ENCODE measurements at regions not wholly inside any gene's neighbourhood (a gene's known extent, or its start where the extent isn't known, plus 50 kb on each side); places are given as distances from the start of the nearest gene placed in this dataset.
"Not testable (repeated sequence)": the region's sequence is repeated elsewhere in the genome, so short reads cannot be mapped to it uniquely, and the experiment has no call there.

DNA sequence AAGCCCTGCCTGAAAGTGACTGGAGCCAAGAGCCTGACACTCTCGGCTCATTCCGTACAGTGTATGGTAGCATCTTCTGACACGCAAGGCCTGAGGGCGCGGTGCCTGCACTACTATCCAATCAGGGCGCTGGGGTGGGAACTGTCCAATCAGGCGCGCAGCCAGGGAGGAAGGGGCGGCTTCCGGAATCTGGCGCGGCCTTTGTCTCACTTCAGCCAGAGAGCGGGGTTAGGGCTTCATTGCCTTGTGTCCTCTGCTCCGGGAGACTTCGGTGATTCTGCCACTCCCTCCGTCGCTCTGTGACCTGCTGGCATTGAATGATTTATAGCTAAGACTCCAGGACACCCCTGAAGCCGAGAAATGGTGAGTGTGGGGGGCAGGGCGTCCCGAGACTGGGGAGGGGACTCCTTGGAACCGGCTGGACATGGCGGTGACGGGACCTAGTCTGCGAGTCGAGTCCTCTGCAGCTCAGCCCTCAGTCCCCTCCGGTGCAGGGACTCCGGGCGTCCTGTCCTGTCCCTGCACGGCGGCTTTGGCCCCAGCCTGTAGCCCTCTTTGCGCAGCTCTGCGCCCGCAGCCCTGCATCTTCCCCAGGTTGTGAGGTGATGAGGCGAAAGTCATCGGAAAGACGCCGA, 183.4 kb downstream of the LIPI start:
- not testable (repeated sequence) for H3K36me3 ChIP-seq (ENCODE audit: control insufficient read depth, insufficient read depth, low read length); H3K4me1 ChIP-seq (ENCODE audit: control insufficient read depth, insufficient read depth, low read length); H3K27me3 ChIP-seq (ENCODE audit: control insufficient read depth, insufficient read depth, low read length); H3K27ac ChIP-seq (ENCODE audit: low read depth, low read length); H3K9me3 ChIP-seq (ENCODE audit: control insufficient read depth, insufficient read depth, low read length)
- under 1% methylated on average over 24 of the region's 37 CpGs for WGBS (ENCODE audit: insufficient coverage)
- DNase-seq (ENCODE audit: low read depth in 4 of 6, low spot score in 6 of 6): peak; percentile 58 to 98 (median 82)
- H3K4me3 ChIP-seq (ENCODE audit: low read depth, low read length): peak overlapping the region; percentile 46

- not testable (repeated sequence) for H3K9me3 ChIP-seq (ENCODE audit: control insufficient read depth, insufficient read depth, low read length); H3K27me3 ChIP-seq (ENCODE audit: control insufficient read depth, insufficient read depth, low read length); DNase-seq (ENCODE audit: low read depth in 4 of 6, low spot score in 6 of 6); H3K27ac ChIP-seq (ENCODE audit: low read depth, low read length); H3K4me1 ChIP-seq (ENCODE audit: control insufficient read depth, insufficient read depth, low read length); H3K36me3 ChIP-seq (ENCODE audit: control insufficient read depth, insufficient read depth, low read length); H3K4me3 ChIP-seq (ENCODE audit: low read depth, low read length)
- 83% methylated on average over 1 of the region's 2 CpGs for WGBS (ENCODE audit: insufficient coverage)
Measured at GRCh38 chr21:14020108-14020507, 190.6 kb downstream of the LIPI start.

DNA sequence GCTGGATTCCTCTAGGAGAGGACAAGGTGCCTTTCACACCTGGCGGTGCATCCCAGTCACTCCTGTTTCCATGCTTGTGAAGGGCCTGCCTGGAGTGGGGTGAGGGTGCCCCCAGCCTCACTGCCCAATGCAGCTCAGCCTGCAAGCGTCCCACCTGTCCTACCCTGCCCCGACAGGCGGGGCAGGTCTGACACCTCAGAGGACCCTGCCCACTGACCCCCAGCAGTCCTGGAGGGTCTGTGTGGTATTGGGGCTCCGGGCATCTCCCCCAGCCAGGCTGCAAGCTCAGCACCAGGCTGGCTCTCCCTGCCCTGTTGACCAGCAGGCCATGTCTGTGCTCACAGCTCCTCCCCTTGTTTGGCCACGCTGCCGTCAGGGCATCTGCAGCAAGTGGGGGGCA, 194.9 kb downstream of the LIPI start:
- not testable (repeated sequence) for H3K27me3 ChIP-seq (ENCODE audit: control insufficient read depth, insufficient read depth, low read length); H3K4me1 ChIP-seq (ENCODE audit: control insufficient read depth, insufficient read depth, low read length); H3K36me3 ChIP-seq (ENCODE audit: control insufficient read depth, insufficient read depth, low read length); H3K9me3 ChIP-seq (ENCODE audit: control insufficient read depth, insufficient read depth, low read length); H3K27ac ChIP-seq (ENCODE audit: low read depth, low read length); DNase-seq (ENCODE audit: low read depth in 4 of 6, low spot score in 6 of 6); H3K4me3 ChIP-seq (ENCODE audit: low read depth, low read length)
- whole genome bisulfite sequencing (ENCODE audit: insufficient coverage): 82% methylated on average over 3 of the region's 7 CpGs

- not testable (repeated sequence) for DNase-seq (ENCODE audit: low read depth in 4 of 6, low spot score in 6 of 6); H3K27ac ChIP-seq (ENCODE audit: low read depth, low read length); H3K4me1 ChIP-seq (ENCODE audit: control insufficient read depth, insufficient read depth, low read length); H3K4me3 ChIP-seq (ENCODE audit: low read depth, low read length); H3K36me3 ChIP-seq (ENCODE audit: control insufficient read depth, insufficient read depth, low read length); H3K27me3 ChIP-seq (ENCODE audit: control insufficient read depth, insufficient read depth, low read length); H3K9me3 ChIP-seq (ENCODE audit: control insufficient read depth, insufficient read depth, low read length)
- WGBS (ENCODE audit: insufficient coverage): 79% methylated on average over 14 of the region's 18 CpGs
Measured at GRCh38 chr21:14013623-14014498, 196.9 kb downstream of the LIPI start.

DNA sequence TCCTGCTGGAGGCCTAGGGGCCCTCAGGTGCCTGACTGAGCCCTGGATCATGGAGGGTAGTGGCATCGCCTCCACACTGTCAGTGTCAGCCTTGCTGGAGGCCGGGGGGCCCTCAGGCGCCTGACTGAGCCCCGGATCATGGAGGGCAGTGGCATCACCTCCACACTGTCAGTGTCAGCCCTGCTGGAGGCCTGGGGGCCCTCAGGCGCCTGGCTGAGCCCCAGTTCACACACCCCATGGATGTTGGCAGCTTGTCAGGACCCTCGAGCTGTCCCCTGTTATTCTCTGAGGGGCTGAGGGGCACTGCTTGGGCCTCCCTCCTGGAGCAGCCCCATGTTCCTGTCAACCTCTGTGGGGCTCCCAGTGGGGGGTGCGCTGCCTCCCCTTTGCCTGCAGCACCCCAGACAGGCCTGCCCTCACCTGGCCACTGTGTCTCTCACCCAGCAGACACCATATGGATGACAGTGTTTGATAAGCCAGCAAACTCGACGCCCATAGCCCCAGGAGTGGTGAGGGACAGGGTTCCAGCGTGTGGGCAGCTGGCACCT, 197.6 kb downstream of the LIPI start:
- H3K9me3 ChIP-seq (ENCODE audit: control insufficient read depth, insufficient read depth, low read length): no peaks in the 10 kb centered on the region
- WGBS (ENCODE audit: insufficient coverage): 75% methylated on average over 9 of the region's 10 CpGs
- no peak overlapping the region for H3K4me3 ChIP-seq (ENCODE audit: low read depth, low read length)
- no peaks in the 10 kb centered on the region for H3K27me3 ChIP-seq (ENCODE audit: control insufficient read depth, insufficient read depth, low read length)
- no peak overlapping the region for H3K27ac ChIP-seq (ENCODE audit: low read depth, low read length)
- H3K4me1 ChIP-seq (ENCODE audit: control insufficient read depth, insufficient read depth, low read length): no peaks in the 10 kb centered on the region
- H3K36me3 ChIP-seq (ENCODE audit: control insufficient read depth, insufficient read depth, low read length): no peaks in the 10 kb centered on the region
- no peak for DNase-seq (ENCODE audit: low read depth in 4 of 6, low spot score in 6 of 6)

- WGBS (ENCODE audit: insufficient coverage): 82% methylated on average over 3 of the region's 9 CpGs
Measured at GRCh38 chr21:14012409-14012808, 198.3 kb downstream of the LIPI start.

GRCh38 chr21:14011751-14012150, 199.0 kb downstream of the LIPI start:
- H3K4me3 ChIP-seq (ENCODE audit: low read depth, low read length); H3K4me1 ChIP-seq (ENCODE audit: control insufficient read depth, insufficient read depth, low read length); DNase-seq (ENCODE audit: low read depth in 4 of 6, low spot score in 6 of 6): not testable (repeated sequence)

More at GRCh38 chr21:14012409-14012808, 198.3 kb downstream of the LIPI start:
- no peak for DNase-seq (ENCODE audit: low read depth in 4 of 6, low spot score in 6 of 6)
- H3K27ac ChIP-seq (ENCODE audit: low read depth, low read length): no peak overlapping the region
- no peaks in the 10 kb centered on the region for H3K36me3 ChIP-seq (ENCODE audit: control insufficient read depth, insufficient read depth, low read length)
- H3K4me1 ChIP-seq (ENCODE audit: control insufficient read depth, insufficient read depth, low read length): no peaks in the 10 kb centered on the region
- no peaks in the 10 kb centered on the region for H3K27me3 ChIP-seq (ENCODE audit: control insufficient read depth, insufficient read depth, low read length)
- no peak overlapping the region for H3K4me3 ChIP-seq (ENCODE audit: low read depth, low read length)
- H3K9me3 ChIP-seq (ENCODE audit: control insufficient read depth, insufficient read depth, low read length): no peaks in the 10 kb centered on the region

GRCh38 chr21:14011149-14011548, 199.6 kb downstream of the LIPI start:
- 85% methylated on average over 20 of the region's 24 CpGs for WGBS (ENCODE audit: insufficient coverage)

More at GRCh38 chr21:14011751-14012150, 199.0 kb downstream of the LIPI start:
- WGBS (ENCODE audit: insufficient coverage): 88% methylated on average over 16 of the region's 17 CpGs
- H3K9me3 ChIP-seq (ENCODE audit: control insufficient read depth, insufficient read depth, low read length); H3K27ac ChIP-seq (ENCODE audit: low read depth, low read length); H3K27me3 ChIP-seq (ENCODE audit: control insufficient read depth, insufficient read depth, low read length); H3K36me3 ChIP-seq (ENCODE audit: control insufficient read depth, insufficient read depth, low read length): not testable (repeated sequence)

GRCh38 chr21:14010729-14011128, 200.0 kb downstream of the LIPI start:
- no peak overlapping the region for H3K4me3 ChIP-seq (ENCODE audit: low read depth, low read length)
- no peak for DNase-seq (ENCODE audit: low read depth in 4 of 6, low spot score in 6 of 6)
- no peaks in the 10 kb centered on the region for H3K9me3 ChIP-seq (ENCODE audit: control insufficient read depth, insufficient read depth, low read length)
- no peaks in the 10 kb centered on the region for H3K36me3 ChIP-seq (ENCODE audit: control insufficient read depth, insufficient read depth, low read length)
- no peaks in the 10 kb centered on the region for H3K27me3 ChIP-seq (ENCODE audit: control insufficient read depth, insufficient read depth, low read length)
- no peaks in the 10 kb centered on the region for H3K4me1 ChIP-seq (ENCODE audit: control insufficient read depth, insufficient read depth, low read length)
- no peak overlapping the region for H3K27ac ChIP-seq (ENCODE audit: low read depth, low read length)
- WGBS (ENCODE audit: insufficient coverage): 96% methylated on average over 7 of the region's 8 CpGs

More at GRCh38 chr21:14011149-14011548, 199.6 kb downstream of the LIPI start:
- H3K4me1 ChIP-seq (ENCODE audit: control insufficient read depth, insufficient read depth, low read length); H3K4me3 ChIP-seq (ENCODE audit: low read depth, low read length); H3K36me3 ChIP-seq (ENCODE audit: control insufficient read depth, insufficient read depth, low read length); H3K27ac ChIP-seq (ENCODE audit: low read depth, low read length); H3K27me3 ChIP-seq (ENCODE audit: control insufficient read depth, insufficient read depth, low read length); DNase-seq (ENCODE audit: low read depth in 4 of 6, low spot score in 6 of 6); H3K9me3 ChIP-seq (ENCODE audit: control insufficient read depth, insufficient read depth, low read length): not testable (repeated sequence)

Data from spinal cord (tissue), 9 donors.